Astrocyte (in vitro differentiated cells and primary cell): ENCODE measurements at regions not wholly inside any gene's neighbourhood (a gene's known extent, or its start where the extent isn't known, plus 50 kb on each side); places are given as distances from the start of the nearest gene placed in this dataset.

ENCODE experiments used
- DNase-seq: peaks from one replicate; pipeline ENCODE4 v3.0.0-alpha.2; 2010; ENCODE audit warnings: low read depth
- FAIRE-seq: peaks from 2 replicates; lab custom pipeline; 2011; peaks lifted over from hg19 to GRCh38; lab: Jason Lieb, UNC
- H2AFZ ChIP-seq: 2 replicates; pipeline ENCODE4 v1.6.0; 2012; ENCODE audit warnings: low read depth, low read length, inconsistent platforms
- H3K27ac ChIP-seq: 2 replicates; pipeline ENCODE4 v1.5.1; 2011; ENCODE audit warnings: low read depth, low read length, inconsistent platforms
- H3K27me3 ChIP-seq: 2 replicates; pipeline ENCODE4 v1.6.0; 2011; ENCODE audit warnings: low read length, inconsistent platforms; ENCODE audit not compliant: insufficient read depth
- H3K36me3 ChIP-seq: 2 replicates; pipeline ENCODE4 v1.5.1; 2011; ENCODE audit warnings: low read length, inconsistent platforms; ENCODE audit not compliant: insufficient read depth
- H3K4me1 ChIP-seq: 2 replicates; pipeline ENCODE4 v1.5.1; 2011; ENCODE audit warnings: low read length, inconsistent platforms; ENCODE audit not compliant: insufficient read depth
- H3K4me2 ChIP-seq: 2 replicates; pipeline ENCODE4 v1.6.0; 2012; ENCODE audit warnings: low read length, inconsistent platforms
- H3K4me3 ChIP-seq: 2 replicates; pipeline ENCODE4 v1.5.1; 2011; ENCODE audit warnings: low read depth, mild to moderate bottlenecking, low read length, inconsistent platforms; ENCODE audit not compliant: insufficient read depth
- H3K79me2 ChIP-seq: 2 replicates; pipeline ENCODE4 v1.6.0; 2012; ENCODE audit warnings: mild to moderate bottlenecking, low read length, inconsistent platforms; ENCODE audit not compliant: insufficient read depth
- H3K9ac ChIP-seq: 2 replicates; pipeline ENCODE4 v1.6.0; 2012; ENCODE audit warnings: mild to moderate bottlenecking, low read length, inconsistent platforms
- H3K9me3 ChIP-seq: 2 replicates; pipeline ENCODE4 v1.5.1; 2012; ENCODE audit warnings: low read depth, mild to moderate bottlenecking, low read length, inconsistent platforms; ENCODE audit not compliant: insufficient read depth
- H4K20me1 ChIP-seq: 2 replicates; pipeline ENCODE4 v1.6.0; 2012; ENCODE audit warnings: low read length, inconsistent platforms; ENCODE audit not compliant: insufficient read depth
- H3K27ac Mint-ChIP-seq: one replicate; pipeline ENCODE4 v1.8.0; 2021; ENCODE audit warnings: mild to moderate bottlenecking, mixed read lengths; ENCODE audit not compliant: unreplicated experiment
- H3K27me3 Mint-ChIP-seq: one replicate; pipeline ENCODE4 v1.8.0; 2021; ENCODE audit warnings: low read depth, mixed read lengths; ENCODE audit not compliant: unreplicated experiment
- H3K36me3 Mint-ChIP-seq: one replicate; pipeline ENCODE4 v1.8.0; 2021; ENCODE audit warnings: low read depth, mixed read lengths; ENCODE audit not compliant: unreplicated experiment
- H3K4me1 Mint-ChIP-seq: one replicate; pipeline ENCODE4 v1.8.0; 2021; ENCODE audit warnings: low read depth, mixed read lengths; ENCODE audit not compliant: unreplicated experiment
- H3K4me3 Mint-ChIP-seq: one replicate; pipeline ENCODE4 v1.8.0; 2021; ENCODE audit warnings: mild to moderate bottlenecking, moderate library complexity, mixed read lengths; ENCODE audit not compliant: unreplicated experiment
- H3K9me3 Mint-ChIP-seq: one replicate; pipeline ENCODE4 v1.8.0; 2021; ENCODE audit warnings: mild to moderate bottlenecking, mixed read lengths; ENCODE audit not compliant: unreplicated experiment
- EZH2 ChIP-seq: IDR thresholded peaks from 2 replicates; pipeline ENCODE4 v1.6.1; 2012; ENCODE audit warnings: mild to moderate bottlenecking, low read length, inconsistent platforms; ENCODE audit not compliant: insufficient read depth
- TF ChIP-seq, protein P1 (sequence below): IDR thresholded peaks from 2 replicates; pipeline ENCODE4 v1.5.1; 2011; ENCODE audit warnings: low read depth, mild to moderate bottlenecking, inconsistent platforms, low read length, moderate library complexity; ENCODE audit not compliant: insufficient read depth

DNA sequence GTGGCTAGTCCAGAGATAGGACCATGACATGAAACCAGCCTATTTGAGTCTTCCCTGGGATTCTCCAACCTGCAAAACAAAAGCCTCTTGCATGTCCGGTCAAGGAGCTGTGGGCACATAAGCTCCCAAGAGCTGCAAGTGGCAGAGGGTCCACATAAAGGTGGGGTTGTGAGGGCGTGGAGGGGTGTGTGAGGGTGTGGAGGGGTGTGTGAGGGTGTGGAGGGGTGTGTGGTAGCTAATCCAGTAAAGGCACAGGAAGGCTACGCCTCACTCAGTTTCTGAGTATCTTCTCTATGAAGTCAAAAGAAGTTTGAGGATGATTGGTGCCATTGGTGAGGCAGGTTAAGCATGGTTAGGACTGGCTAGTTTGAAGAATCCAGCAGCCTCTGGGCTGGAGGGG is 259.4 kb upstream of the NSMCE3 start:
- FAIRE-seq, result no peak
- H3K9me3 ChIP-seq, result no peaks in the 10 kb centered on the region
- H3K9ac ChIP-seq, result no peak overlapping the region
- Mint-ChIP-seq H3K9me3 (peaks cover 3% of the 10 kb centered on the region), H3K27ac (no peak overlapping the region), H3K4me3 (no peak overlapping the region), H3K4me1 (peaks cover 8% of the 10 kb centered on the region), H3K27me3 (no peaks in the 10 kb centered on the region), H3K36me3 (peaks cover 5% of the 10 kb centered on the region)
- H3K27ac ChIP-seq, result no peak overlapping the region
- no peaks in the 10 kb centered on the region for H4K20me1 ChIP-seq
- DNase-seq, result no peak
- no peaks in the 10 kb centered on the region for H3K36me3 ChIP-seq
- H3K4me1 ChIP-seq, result no peaks in the 10 kb centered on the region
- H3K4me2 ChIP-seq, result no peak overlapping the region
- H2AFZ ChIP-seq, result no peak overlapping the region
- TF ChIP-seq, protein P1, sequence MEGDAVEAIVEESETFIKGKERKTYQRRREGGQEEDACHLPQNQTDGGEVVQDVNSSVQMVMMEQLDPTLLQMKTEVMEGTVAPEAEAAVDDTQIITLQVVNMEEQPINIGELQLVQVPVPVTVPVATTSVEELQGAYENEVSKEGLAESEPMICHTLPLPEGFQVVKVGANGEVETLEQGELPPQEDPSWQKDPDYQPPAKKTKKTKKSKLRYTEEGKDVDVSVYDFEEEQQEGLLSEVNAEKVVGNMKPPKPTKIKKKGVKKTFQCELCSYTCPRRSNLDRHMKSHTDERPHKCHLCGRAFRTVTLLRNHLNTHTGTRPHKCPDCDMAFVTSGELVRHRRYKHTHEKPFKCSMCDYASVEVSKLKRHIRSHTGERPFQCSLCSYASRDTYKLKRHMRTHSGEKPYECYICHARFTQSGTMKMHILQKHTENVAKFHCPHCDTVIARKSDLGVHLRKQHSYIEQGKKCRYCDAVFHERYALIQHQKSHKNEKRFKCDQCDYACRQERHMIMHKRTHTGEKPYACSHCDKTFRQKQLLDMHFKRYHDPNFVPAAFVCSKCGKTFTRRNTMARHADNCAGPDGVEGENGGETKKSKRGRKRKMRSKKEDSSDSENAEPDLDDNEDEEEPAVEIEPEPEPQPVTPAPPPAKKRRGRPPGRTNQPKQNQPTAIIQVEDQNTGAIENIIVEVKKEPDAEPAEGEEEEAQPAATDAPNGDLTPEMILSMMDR, result no peak
- TF ChIP-seq EZH2, result no peak
- H3K27me3 ChIP-seq, result no peaks in the 10 kb centered on the region
- H3K4me3 ChIP-seq, result no peak overlapping the region
- H3K79me2 ChIP-seq, result no peaks in the 10 kb centered on the region

DNA sequence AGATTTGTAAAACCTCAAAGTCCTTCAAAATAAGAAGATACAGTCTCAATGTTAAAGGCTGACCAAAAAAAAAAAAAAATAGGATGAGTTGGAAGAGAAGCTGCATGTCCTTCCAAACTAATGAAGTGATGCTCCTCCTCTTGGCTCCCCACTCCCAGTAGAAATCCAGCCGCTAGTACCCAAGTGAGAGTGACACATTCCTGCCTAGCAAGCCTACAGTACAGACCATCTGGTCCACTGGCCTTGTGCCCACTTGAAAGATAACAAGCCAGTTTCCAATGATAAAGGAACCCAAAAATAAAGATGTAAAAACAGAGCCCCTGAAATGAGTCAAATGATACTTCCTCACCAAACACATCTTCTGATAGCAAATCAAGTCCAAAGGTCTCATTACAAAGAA is 258.7 kb upstream of the NSMCE3 start:
- H3K36me3 ChIP-seq, result no peaks in the 10 kb centered on the region
- Mint-ChIP-seq H3K9me3 (peaks cover 3% of the 10 kb centered on the region), H3K4me1 (peaks cover 4% of the 10 kb centered on the region), H3K4me3 (no peak overlapping the region), H3K36me3 (peaks cover 5% of the 10 kb centered on the region), H3K27ac (no peak overlapping the region), H3K27me3 (no peaks in the 10 kb centered on the region)
- no peaks in the 10 kb centered on the region for H3K4me1 ChIP-seq
- H2AFZ ChIP-seq, result no peak overlapping the region
- H4K20me1 ChIP-seq, result no peaks in the 10 kb centered on the region
- H3K4me3 ChIP-seq, result no peak overlapping the region
- no peak overlapping the region for H3K27ac ChIP-seq
- no peaks in the 10 kb centered on the region for H3K9me3 ChIP-seq
- TF ChIP-seq, protein P1, result no peak
- no peak for TF ChIP-seq EZH2
- no peak overlapping the region for H3K9ac ChIP-seq
- no peak for FAIRE-seq
- no peak overlapping the region for H3K4me2 ChIP-seq
- DNase-seq, result no peak
- no peaks in the 10 kb centered on the region for H3K27me3 ChIP-seq
- H3K79me2 ChIP-seq, result no peaks in the 10 kb centered on the region

- no peak for DNase-seq
- Histone ChIP-seq H3K27ac (no peak overlapping the region), H3K27me3 (peaks cover 2% of the 10 kb centered on the region), H3K4me1 (no peaks in the 10 kb centered on the region), H3K4me2 (no peak overlapping the region), H3K79me2 (no peaks in the 10 kb centered on the region), H3K36me3 (no peaks in the 10 kb centered on the region), H3K9me3 (no peaks in the 10 kb centered on the region), H3K4me3 (no peak overlapping the region), H4K20me1 (no peaks in the 10 kb centered on the region), H3K9ac (no peak overlapping the region), H2AFZ (no peak overlapping the region)
- peaks cover 3% of the 10 kb centered on the region for H3K9me3 Mint-ChIP-seq
- H3K27ac Mint-ChIP-seq, result no peak overlapping the region
- H3K4me1 Mint-ChIP-seq, result peaks cover 18% of the 10 kb centered on the region
- peaks cover 5% of the 10 kb centered on the region for H3K36me3 Mint-ChIP-seq
- no peaks in the 10 kb centered on the region for H3K27me3 Mint-ChIP-seq
- no peak for FAIRE-seq
- no peak overlapping the region for H3K4me3 Mint-ChIP-seq
- TF ChIP-seq, protein P1, result no peak
- no peak for TF ChIP-seq EZH2
These were observed 257.2 kb upstream of the NSMCE3 start for GRCh38 chr15:29526802-29527201.
